Lower leg skin (tissue), 3 donors: ENCODE measurements at regions not wholly inside any gene's neighbourhood (a gene's known extent, or its start where the extent isn't known, plus 50 kb on each side); places are given as distances from the start of the nearest gene placed in this dataset.
"Not testable (repeated sequence)": the region's sequence is repeated elsewhere in the genome, so short reads cannot be mapped to it uniquely, and the experiment has no call there.

Experiments
- POLR2A ChIP-seq, 2 donors: fragments of 450-650 bp; IDR thresholded peaks; one replicate each; pipeline ENCODE4 v1.6.1; 2016 to 2017; ENCODE audit warnings: antibody characterized with exemption in 2 of 2, mild to moderate bottlenecking in 1 of 2, moderate library complexity in 1 of 2
- TF ChIP-seq, protein P1 (sequence below), 3 donors: fragments of 450-650 bp; IDR thresholded peaks; one replicate each; pipeline ENCODE4 v1.5.1; 2016; ENCODE audit warnings: antibody characterized with exemption in 3 of 3, mild to moderate bottlenecking in 3 of 3, moderate library complexity in 2 of 3

DNA sequence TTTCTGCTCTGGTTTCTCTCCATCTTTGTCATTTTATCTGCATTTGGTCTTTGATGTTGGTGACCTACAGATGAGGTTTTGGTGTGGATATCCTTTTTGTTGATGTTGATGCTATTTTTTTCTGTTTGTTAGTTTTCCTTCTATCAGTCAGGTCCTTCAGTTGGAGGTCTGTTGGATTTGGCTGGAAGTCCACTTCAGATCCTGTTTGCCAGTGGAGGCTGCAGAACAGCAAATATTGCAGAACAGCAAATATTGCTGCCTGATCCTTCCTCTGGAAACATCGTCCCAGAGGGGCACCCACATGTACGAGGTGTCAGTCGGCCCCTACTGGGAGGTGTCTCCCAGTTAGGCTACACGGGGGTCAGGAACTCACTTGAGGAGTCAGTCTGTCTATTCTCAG, 265.4 kb upstream of the SYNCRIP start:
- TF ChIP-seq, protein P1, sequence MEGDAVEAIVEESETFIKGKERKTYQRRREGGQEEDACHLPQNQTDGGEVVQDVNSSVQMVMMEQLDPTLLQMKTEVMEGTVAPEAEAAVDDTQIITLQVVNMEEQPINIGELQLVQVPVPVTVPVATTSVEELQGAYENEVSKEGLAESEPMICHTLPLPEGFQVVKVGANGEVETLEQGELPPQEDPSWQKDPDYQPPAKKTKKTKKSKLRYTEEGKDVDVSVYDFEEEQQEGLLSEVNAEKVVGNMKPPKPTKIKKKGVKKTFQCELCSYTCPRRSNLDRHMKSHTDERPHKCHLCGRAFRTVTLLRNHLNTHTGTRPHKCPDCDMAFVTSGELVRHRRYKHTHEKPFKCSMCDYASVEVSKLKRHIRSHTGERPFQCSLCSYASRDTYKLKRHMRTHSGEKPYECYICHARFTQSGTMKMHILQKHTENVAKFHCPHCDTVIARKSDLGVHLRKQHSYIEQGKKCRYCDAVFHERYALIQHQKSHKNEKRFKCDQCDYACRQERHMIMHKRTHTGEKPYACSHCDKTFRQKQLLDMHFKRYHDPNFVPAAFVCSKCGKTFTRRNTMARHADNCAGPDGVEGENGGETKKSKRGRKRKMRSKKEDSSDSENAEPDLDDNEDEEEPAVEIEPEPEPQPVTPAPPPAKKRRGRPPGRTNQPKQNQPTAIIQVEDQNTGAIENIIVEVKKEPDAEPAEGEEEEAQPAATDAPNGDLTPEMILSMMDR (IDR thresholded peaks at IDR 0.05), result not testable (repeated sequence)
- not testable (repeated sequence) for TF ChIP-seq POLR2A (IDR thresholded peaks at IDR 0.05)
